ENCODE measurements at regions not wholly inside any gene's neighbourhood (a gene's known extent, or its start where the extent isn't known, plus 50 kb on each side); places are given as distances from the start of the nearest gene placed in this dataset.

DNA sequence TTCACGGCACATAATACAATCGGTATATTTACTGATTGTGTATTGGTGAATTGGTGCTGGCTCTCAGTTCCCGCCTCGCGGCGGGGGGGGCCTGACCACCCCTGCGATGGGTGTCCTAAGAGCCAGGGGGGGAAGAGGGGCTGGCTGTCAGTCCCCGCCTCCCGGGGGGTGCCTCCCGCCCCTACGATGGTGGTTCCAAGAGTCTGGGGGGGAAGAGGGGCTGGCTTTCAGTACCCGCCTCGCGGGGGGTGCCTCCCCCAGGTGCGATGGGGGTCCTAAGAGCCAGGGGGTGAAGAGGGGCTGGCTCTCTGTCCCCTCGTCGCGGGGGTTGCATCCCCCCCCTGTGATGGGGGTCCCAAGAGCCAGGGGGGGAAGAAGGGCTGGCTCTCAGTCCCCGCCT lies 2321.8 kb upstream of the PCDH20 start:
- no peak for TF ChIP-seq EZH2 (IDR thresholded peaks at IDR 0.05)
- no peak for TF ChIP-seq POLR2AphosphoS5 (IDR thresholded peaks at IDR 0.05; ENCODE audit: borderline replicate concordance, low read depth, low read length)
